ENCODE measurements at regions not wholly inside any gene's neighbourhood (a gene's known extent, or its start where the extent isn't known, plus 50 kb on each side); places are given as distances from the start of the nearest gene placed in this dataset.

DNA sequence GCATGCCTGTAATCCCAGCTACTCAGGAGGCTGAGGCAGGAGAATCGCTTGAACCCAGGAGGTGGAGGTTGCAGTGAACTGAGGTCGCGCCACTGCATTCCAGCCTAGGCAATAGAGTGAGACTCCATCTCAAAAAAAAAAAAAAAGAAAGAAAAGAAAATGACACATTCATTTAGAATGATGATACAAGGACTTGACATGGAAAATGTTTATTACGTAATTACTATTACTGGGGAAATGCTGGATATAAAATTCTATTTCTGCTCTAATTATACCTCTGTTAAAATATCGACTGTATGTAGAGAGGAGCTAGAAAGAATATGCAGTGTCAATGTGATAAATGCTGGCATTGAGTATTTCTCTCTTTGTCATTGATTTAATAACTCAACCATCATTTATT is 54.7 kb upstream of the CTPS1 start:
- no peak overlapping the region for H3K27ac ChIP-seq (ENCODE audit: low read depth, low read length)
- H3K27me3 ChIP-seq (replicated peaks in 1 of 4; ENCODE audit: control insufficient read depth in 3 of 4, extremely low read depth in 1 of 4, insufficient read depth in 3 of 4, low read length in 3 of 4), result no peaks in the 10 kb centered on the region
- no peak overlapping the region for H3K9ac ChIP-seq (replicated peaks in 1 of 4; ENCODE audit: extremely low read depth in 1 of 4, low read depth in 3 of 4, low read length in 3 of 4)
- no peaks in the 10 kb centered on the region for H3K9me3 ChIP-seq (ENCODE audit: insufficient read depth in 2 of 2, low read depth in 1 of 2, low read length in 1 of 2)
- WGBS, 2 experiments (ENCODE audit: extremely low coverage in 1 of 2, insufficient coverage in 1 of 2, insufficient read length in 1 of 2, insufficient replicate concordance in 2 of 2, low coverage in 1 of 2, low lambda C conversion rate in 2 of 2, missing lambda C conversion rate in 1 of 2), result 98% methylated on average over 5 of the region's 5 CpGs; no CpG with 5 or more reads in 1 of the 2 experiments
- no peaks in the 10 kb centered on the region for H3K36me3 ChIP-seq (ENCODE audit: control insufficient read depth in 2 of 4, insufficient read depth in 4 of 4, low read length in 3 of 4)
- H3K18ac ChIP-seq (ENCODE audit: extremely low read depth, low read length), result no peak overlapping the region
- TF ChIP-seq KDM5A (IDR thresholded peaks at IDR 0.05; ENCODE audit: low read length) (no peak), TCF12 (IDR thresholded peaks at IDR 0.05; ENCODE audit: low read depth, low read length) (no peak), MAFK (IDR thresholded peaks at IDR 0.05; ENCODE audit: low read depth, low read length) (no peak), SIN3A (conservative IDR thresholded peaks at IDR 0.05 in 1 of 2, IDR thresholded peaks at IDR 0.05 in 1 of 2; ENCODE audit: low read depth in 1 of 2, low read length in 2 of 2) (no peak), EGR1 (IDR thresholded peaks at IDR 0.05; ENCODE audit: borderline replicate concordance, low read depth, low read length) (no peak), RXRA (IDR thresholded peaks at IDR 0.05; ENCODE audit: insufficient read depth, low read depth, low read length) (no peak), TAF7 (optimal IDR thresholded peaks at IDR 0.05; ENCODE audit: borderline replicate concordance, low read depth, low read length) (no peak), NRF1 (IDR thresholded peaks at IDR 0.05; ENCODE audit: low read depth, low read length) (no peak)
- TF ChIP-seq, protein P1, sequence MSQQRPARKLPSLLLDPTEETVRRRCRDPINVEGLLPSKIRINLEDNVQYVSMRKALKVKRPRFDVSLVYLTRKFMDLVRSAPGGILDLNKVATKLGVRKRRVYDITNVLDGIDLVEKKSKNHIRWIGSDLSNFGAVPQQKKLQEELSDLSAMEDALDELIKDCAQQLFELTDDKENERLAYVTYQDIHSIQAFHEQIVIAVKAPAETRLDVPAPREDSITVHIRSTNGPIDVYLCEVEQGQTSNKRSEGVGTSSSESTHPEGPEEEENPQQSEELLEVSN (IDR thresholded peaks at IDR 0.05), result no peak
- TF ChIP-seq, protein P2, sequence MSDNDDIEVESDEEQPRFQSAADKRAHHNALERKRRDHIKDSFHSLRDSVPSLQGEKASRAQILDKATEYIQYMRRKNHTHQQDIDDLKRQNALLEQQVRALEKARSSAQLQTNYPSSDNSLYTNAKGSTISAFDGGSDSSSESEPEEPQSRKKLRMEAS (IDR thresholded peaks at IDR 0.05), result no peak
- TF ChIP-seq, protein P3, sequence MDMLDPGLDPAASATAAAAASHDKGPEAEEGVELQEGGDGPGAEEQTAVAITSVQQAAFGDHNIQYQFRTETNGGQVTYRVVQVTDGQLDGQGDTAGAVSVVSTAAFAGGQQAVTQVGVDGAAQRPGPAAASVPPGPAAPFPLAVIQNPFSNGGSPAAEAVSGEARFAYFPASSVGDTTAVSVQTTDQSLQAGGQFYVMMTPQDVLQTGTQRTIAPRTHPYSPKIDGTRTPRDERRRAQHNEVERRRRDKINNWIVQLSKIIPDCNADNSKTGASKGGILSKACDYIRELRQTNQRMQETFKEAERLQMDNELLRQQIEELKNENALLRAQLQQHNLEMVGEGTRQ (IDR thresholded peaks at IDR 0.05; ENCODE audit: low read length), result no peak
- no peak overlapping the region for H3K4me2 ChIP-seq (ENCODE audit: insufficient read depth in 1 of 2, low read depth in 2 of 2, low read length in 2 of 2)
- no peaks in the 10 kb centered on the region for H3K79me2 ChIP-seq (ENCODE audit: control insufficient read depth in 1 of 2, insufficient read depth in 2 of 2, low read length in 2 of 2)
- no peak overlapping the region for H2BK5ac ChIP-seq (ENCODE audit: low read depth, low read length)
- H2BK12ac ChIP-seq (ENCODE audit: low read depth, low read length), result no peak overlapping the region
- no peak overlapping the region for H2AK5ac ChIP-seq (ENCODE audit: low read depth, low read length)
- no peak overlapping the region for H3K4me3 ChIP-seq (ENCODE audit: extremely low read depth in 1 of 4, insufficient read depth in 2 of 4, low read depth in 3 of 4, low read length in 4 of 4)
- H4K20me1 ChIP-seq (replicated peaks in 1 of 2; ENCODE audit: control insufficient read depth in 1 of 2, insufficient read depth in 2 of 2, low read length in 2 of 2), result no peaks in the 10 kb centered on the region
- H4K91ac ChIP-seq (replicated peaks; ENCODE audit: insufficient read length, low read length), result no peak overlapping the region
- no peak overlapping the region for H4K8ac ChIP-seq (ENCODE audit: extremely low read depth, insufficient read depth, low read length)
- FAIRE-seq (no peak), DNase-seq (ENCODE audit: low read depth in 1 of 2, low spot score in 2 of 2) (no peak)
- H4K5ac ChIP-seq (ENCODE audit: insufficient read length, low read depth, low read length), result no peak overlapping the region
- no peaks in the 10 kb centered on the region for H3K23me2 ChIP-seq (ENCODE audit: low read depth, low read length)
- POLR2A ChIA-PET (ENCODE audit: partially characterized antibody), result no interaction called here
- H3K4me1 ChIP-seq (replicated peaks in 1 of 4; ENCODE audit: control insufficient read depth in 3 of 4, insufficient read depth in 4 of 4, low read length in 3 of 4), result no peaks in the 10 kb centered on the region
- H3K4ac ChIP-seq (replicated peaks; ENCODE audit: insufficient read length, low read depth, low read length), result no peak overlapping the region
- no peak overlapping the region for H3K23ac ChIP-seq (ENCODE audit: insufficient read length)
- H3K14ac ChIP-seq (ENCODE audit: insufficient read length), result no peak overlapping the region
- no peak overlapping the region for H3K56ac ChIP-seq (replicated peaks; ENCODE audit: insufficient read length, low read depth, low read length)
- H2BK15ac ChIP-seq (ENCODE audit: low read length), result no peak overlapping the region
- H3K79me1 ChIP-seq (ENCODE audit: low read depth, low read length), result no peaks in the 10 kb centered on the region
- no peak overlapping the region for H2AFZ ChIP-seq (ENCODE audit: low read length)
- no peak overlapping the region for H2BK120ac ChIP-seq (replicated peaks; ENCODE audit: low read depth, low read length)
- CTCF ChIA-PET (ENCODE audit: partially characterized antibody), result interaction anchor here (0.6 to 17.5 kb wide), 7 partner anchors 7 to 277 kb away, joined by 3 to 275 read pairs (median 3); no protein-coding TSS in a partner anchor
- H2BK20ac ChIP-seq (ENCODE audit: low read length), result no peak overlapping the region

Measured in H1 (cell line).